HG03045 (cell line): ENCODE measurements at regions not wholly inside any gene's neighbourhood (a gene's known extent, or its start where the extent isn't known, plus 50 kb on each side); places are given as distances from the start of the nearest gene placed in this dataset.
"Not testable (repeated sequence)": the region's sequence is repeated elsewhere in the genome, so short reads cannot be mapped to it uniquely, and the experiment has no call there.

ENCODE experiments used
- ATAC-seq: cut with Tn5 transposase; IDR thresholded peaks from one replicate; pipeline ENCODE4 v1.9.1; 2021; ENCODE audit warnings: mild to moderate bottlenecking, moderate library complexity; ENCODE audit not compliant: unreplicated experiment

- ATAC-seq = no peak
Measured at GRCh38 chr9:129416821-129417539, 203.9 kb downstream of the C9orf50 start.

GRCh38 chr9:129415942-129416651 lies 204.8 kb downstream of the C9orf50 start:
- no peak for ATAC-seq

DNA sequence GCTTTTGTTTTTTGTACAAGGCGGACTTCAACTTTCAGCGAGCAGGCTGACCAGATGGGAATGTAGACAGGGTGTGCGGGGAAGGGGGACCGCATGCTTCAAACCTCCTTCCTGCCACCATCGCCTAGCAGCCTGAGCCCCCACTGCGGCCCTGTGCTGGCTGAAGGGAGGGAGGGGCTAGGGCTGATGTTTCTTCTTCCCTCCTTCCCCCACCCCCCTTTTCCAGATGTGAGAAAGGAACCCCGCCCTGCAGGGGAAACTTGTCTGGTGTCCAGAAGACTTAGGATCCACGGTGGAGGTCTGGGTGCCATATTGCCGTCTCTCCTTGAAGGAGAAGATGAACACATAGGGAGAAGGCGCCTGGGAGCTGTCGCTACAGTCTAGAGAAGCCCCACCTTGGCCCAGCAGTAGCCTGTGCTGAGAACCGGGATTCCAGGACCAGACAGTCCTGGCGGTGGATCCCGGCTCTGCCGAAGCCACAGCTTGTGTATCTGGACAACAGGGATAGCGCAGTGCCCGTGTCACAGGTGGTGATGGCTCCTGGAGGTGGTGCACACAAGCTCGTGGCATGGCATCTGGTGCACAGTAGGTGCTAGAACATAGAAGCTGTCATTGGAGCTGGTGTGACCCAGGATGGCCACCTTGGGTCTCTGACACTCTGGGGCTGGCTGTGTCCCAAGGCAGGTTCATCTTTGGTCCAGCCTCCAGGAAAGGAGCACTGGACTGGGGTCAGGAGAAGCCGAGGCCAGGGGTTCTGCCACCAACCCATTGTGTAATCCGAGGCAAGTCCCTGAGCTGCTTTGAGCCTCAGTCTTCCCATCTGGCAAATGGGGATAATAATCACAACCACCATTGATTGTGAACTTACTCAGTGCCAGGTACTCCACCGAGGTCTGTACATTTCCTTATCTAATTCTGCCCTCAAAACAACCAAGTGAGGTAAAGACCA lies 205.6 kb downstream of the C9orf50 start:
- ATAC-seq = no peak

DNA sequence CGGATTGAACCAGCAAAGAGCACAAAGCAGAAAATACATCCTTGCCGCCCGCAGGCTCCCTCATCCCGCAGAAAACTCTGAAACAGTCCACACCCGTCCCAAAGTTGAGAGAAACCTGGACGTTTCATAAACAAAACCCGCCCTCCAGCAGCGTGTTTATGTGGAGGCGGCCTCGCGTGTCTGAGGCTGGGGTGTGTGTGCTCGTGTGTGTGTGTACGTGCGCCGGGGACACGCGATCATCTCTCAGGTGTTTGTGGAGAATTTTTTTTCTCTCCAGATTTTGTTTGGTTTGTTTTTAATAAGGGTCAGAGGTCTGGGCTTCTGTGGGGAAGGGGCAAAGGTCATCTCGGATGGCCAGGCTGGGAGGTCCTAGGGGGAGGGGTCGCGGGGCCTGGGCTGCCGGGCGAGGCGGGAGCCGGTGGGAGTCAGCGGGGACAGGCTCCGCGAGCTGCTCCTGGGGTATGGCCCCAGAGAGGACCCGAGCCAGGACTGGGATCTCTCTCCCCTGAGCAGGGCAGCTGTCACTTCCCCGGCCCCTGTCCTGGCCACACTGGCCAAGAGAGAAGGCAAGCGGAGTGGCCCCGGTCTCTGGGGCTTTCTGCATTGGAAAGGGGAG lies 206.4 kb downstream of the C9orf50 start:
- no peak for ATAC-seq

DNA sequence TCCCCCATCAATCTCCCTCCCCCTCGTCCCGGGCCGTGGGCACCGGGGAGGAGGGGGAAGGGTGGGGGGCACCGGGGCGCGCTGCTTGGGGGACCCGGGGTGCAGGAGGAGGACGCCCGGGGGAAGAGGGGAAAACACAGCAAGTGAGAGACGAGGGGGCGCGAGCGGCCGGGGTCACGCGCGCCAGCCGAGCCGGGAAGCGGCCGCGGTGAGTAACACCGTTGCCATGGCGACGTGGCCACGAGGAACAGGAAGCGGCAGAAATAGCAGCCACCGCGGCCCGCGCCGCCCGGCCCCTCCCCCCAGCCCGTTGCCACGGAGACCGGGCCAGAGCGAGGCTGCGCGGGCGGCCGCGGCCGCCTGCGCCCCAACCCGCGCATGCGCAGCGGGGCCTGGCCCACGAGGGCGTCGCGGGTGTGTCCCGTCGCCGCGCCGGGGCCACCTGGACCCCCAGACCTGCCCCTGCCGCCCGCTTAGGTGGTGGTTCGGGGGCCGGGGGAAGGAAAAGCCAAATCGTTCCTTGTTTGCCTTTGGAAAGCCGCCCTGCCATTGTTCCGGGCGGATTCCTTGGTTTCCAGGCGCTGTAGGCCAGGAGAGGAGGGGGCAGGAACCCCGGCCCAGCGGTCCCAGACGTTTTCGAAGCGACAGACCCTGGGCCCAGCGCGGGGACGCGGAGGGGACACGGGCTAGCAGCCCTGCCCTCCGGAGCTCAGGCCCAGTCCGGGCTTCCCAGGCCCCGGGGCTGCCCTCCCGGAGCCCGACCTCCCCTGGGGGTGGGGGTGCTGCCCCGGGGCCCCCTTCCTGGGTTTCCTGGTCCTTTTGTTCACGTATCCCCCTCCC lies 207.1 kb downstream of the C9orf50 start:
- ATAC-seq = peak; percentile 78

DNA sequence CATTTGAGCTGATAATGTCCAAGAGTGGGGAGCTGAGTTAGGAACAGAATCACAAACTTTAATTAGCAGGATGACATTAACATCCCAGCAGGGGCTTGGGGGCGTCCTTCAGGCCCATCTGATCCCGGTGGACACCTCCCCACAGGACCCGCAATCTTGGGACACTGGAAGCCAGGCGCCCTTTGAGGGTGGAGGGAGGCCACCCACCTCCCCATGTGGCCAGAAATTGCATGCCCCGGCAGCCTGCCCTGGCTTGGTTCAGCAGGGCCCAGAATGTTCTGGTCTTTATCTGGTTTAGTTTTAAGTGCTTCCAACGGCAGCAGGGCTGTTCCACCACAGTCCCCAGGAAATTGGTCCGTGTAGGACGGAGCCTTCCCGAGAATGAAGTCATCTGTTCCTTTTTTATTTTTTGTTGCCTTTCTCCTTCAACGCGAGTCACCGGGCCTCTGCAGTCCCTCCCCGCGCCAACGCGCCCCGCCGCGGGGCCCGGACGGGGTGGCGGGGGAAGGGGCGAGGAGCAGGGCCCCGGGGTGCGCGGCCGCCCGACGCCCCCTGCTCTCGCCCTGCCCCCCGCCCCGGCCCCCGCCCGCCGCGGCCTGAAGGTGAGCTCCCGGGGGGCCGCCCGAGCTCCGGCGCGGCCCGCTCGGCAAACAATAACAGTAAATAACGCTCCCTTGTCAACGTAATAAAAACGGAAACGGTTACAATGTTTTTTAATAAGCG lies 207.9 kb downstream of the C9orf50 start:
- peak; percentile 7 for ATAC-seq

DNA sequence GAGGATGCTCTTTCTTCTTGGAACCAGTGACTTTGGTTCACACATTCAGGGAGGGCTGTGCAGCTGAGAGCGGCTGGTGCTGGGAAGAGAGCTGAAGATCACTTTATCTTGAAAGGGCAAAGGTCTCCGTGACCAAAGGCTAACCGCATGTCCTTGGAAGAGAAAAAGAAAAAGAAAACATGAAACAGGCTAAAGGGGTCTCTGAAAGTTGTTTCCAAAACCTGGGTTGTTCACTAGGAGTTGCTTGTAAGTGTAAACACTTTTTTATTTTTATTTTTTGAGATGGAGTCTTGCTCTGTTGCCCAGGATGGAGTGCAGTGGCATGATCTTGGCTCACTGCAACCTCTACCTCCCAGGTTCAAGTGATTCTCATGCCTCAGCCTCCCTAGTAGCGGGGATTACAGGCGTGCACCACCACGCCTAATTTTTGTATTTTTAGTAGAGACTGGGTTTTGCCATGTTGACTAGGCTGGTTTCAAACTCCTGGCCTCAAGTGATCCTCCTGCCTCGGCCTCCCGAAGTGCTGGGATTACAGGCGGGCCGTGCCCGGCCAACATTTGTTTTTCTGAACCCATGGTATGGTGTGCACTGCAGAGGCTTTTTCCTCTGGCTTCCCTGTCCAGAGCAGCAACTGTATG lies 208.6 kb downstream of the C9orf50 start:
- not testable (repeated sequence) for ATAC-seq

- no peak for ATAC-seq
Measured at GRCh38 chr9:129411501-129412175, 209.3 kb downstream of the C9orf50 start.

GRCh38 chr9:129410226-129410625 lies 210.7 kb downstream of the C9orf50 start:
- no peak for ATAC-seq

DNA sequence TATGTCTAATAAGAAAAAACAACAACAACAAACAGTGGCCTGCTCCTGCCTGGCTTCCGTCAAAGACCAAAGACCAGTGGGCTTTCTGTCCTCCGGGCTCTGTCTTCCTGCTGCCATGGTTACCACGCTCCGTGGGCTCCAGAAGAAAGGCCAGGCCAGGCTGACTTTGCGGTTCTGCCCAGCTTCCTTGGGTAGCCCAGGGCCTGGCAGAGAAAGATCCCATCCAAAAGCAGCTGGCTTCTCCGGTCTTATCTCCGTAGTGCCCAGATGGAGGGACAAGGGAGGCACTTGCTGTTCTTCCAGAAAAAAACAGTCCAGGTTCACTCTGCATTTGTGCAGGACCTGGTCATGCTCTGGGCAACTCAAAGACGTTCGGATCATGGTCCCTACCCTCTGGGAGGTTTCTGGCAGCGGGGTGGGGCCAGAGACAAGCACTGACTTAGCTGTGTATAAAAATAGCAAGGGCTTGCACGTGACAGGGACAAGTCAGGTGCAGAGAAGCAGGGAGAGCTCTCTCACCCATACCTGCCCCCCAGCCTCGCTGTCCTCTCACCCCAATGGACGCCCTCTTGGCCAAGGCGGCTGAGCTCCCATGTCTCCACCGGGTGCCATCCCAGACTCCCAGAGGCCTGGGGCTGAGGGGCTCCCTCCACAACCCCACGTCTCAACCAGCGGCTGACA lies 212.2 kb downstream of the C9orf50 start:
- ATAC-seq = no peak

DNA sequence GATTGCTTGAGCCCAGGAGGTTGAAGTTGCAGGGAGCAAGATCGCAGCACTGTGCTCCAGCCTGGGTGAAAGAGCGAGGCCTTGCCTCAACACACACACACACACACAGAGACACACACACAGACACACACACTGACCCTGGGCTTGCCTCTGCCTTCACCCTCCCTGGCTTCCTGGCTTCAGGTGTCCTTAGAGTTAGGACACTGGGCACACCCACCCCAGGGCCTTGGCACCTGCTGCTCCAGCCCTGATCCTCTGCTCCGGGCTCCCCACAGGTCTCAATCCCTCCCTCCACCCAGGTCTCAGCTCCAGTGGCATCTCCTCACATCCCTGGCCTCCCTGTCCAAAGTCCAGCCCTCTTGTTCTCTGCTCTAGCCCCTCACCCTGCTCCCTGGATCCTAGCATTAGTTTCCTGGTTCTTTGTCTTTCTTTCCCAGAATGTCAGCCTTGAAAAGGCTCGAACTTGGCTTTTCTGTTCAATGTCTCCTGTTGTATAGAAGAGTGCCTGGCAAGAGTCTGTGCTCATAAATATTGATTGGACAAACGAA lies 212.9 kb downstream of the C9orf50 start:
- no peak for ATAC-seq

GRCh38 chr9:129406278-129407225 lies 214.3 kb downstream of the C9orf50 start:
- ATAC-seq = no peak

DNA sequence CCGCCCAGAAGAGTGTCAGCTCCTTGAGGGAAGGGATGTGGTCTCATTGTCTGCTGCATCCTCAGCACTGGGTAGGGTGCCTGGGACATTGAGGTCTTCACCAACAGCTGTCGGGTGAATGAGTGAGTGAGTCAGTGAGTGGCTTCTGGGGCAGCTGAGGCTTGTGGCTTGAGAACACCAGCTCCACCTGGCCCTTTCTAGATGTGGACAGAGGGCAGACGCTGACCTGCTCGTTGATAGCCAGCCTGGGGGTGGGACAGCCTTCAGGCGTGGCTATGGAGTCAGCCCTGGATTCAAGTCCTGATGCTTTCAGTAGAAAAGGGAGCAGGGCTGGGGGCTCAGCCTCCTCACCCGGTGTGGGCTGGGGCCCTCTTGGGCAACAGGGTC lies 215.1 kb downstream of the C9orf50 start:
- ATAC-seq = no peak

- no peak for ATAC-seq
Measured at GRCh38 chr9:129405089-129405826, 215.6 kb downstream of the C9orf50 start.

DNA sequence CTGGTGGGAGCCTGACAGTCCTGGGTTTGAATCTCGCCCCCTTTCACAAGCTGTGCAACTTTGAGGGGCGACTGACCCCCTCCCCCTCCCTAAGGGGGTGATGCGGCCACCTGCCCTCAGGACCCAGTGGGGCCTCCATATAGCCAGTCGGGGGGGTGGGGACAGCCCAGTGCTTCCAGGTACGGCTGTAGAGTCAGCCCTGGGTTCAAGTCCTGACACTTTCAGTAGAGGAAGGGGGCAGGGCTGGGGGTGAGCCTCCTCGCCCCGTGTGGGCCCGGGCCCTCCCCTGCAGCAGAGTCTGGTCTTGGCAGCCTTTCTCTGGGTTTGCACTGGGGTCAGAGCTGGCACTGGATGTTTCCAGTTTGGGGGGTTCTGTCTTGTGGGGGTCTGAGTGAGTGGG lies 216.3 kb downstream of the C9orf50 start:
- no peak for ATAC-seq
